ENCODE measurements at regions not wholly inside any gene's neighbourhood (a gene's known extent, or its start where the extent isn't known, plus 50 kb on each side); places are given as distances from the start of the nearest gene placed in this dataset.

DNA sequence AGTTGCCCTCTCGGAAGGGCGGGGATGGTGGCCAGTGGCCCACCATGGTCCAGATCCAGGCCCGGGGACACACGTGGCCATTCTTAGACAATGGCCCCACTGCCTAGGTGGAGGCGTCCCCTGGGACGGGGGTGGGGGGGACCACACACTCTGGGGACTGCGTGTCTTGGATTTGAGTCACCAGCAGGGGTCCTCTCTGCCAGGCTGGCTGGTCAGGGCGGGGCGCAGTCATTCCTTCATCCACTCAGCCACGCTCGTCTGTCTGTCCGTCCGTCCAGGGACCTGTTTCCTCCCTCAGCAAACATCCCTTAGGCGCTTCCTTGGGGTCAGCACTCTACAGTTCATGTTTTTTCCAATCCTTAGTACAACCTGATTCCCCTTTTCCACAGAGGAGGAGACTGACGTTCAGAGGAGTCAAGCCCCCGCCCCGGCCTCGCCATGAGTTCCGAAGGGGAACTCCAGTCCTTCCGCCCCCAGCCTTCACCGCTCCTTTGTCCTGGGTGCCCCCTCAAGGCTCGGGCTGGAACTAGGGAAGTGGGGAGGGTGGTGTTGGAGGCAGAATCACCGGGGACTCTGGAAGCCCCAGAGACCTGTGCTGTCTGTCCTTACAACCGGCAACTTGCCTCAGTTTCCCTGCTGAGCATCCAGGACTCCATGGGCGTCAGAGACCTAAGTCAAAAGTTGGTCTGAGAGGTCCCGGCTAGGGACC, 276.6 kb upstream of the MVB12B start:
- ChIA-PET RAD21 (ENCODE audit: unreplicated experiment) (no interaction called here), CTCF (no interaction called here), SMC1A (ENCODE audit: uncharacterized antibody, unreplicated experiment) (no interaction called here), POLR2A (no interaction called here)
- Histone ChIP-seq H3K27me3 (replicated peaks in 1 of 2; ENCODE audit: control insufficient read depth in 2 of 2, insufficient read depth in 2 of 2, low read length in 1 of 2) (peaks cover 1 to 3% of the 10 kb centered on the region in 2 experiments; a peak in 3 of 4 replicates), H2AFZ (ENCODE audit: control insufficient read depth, low read depth, low read length) (no peak overlapping the region), H3K4me3 (no peak overlapping the region), H3K4me2 (ENCODE audit: control insufficient read depth, insufficient read depth) (no peak overlapping the region), H3K9ac (ENCODE audit: control insufficient read depth, insufficient read depth, low read length) (no peak overlapping the region), H3K79me2 (ENCODE audit: control insufficient read depth, insufficient read depth, low read length) (no peaks in the 10 kb centered on the region), H3K4me1 (ENCODE audit: control insufficient read depth, insufficient read depth, low read length) (no peaks in the 10 kb centered on the region), H3K9me3 (replicated peaks; ENCODE audit: control insufficient read depth, insufficient read depth, low read length) (no peaks in the 10 kb centered on the region; the same call in 2 of the 3 replicates), H4K20me1 (ENCODE audit: control insufficient read depth, insufficient read depth) (no peaks in the 10 kb centered on the region), H3K36me3 (ENCODE audit: control insufficient read depth in 2 of 2, insufficient read depth in 2 of 2, low read length in 1 of 2) (no peaks in the 10 kb centered on the region), H3K27ac (ENCODE audit: control insufficient read depth, insufficient read depth) (no peak overlapping the region)
- ATAC-seq (no peak), DNase-seq (ENCODE audit: low read depth, low spot score) (no peak), FAIRE-seq (no peak)
- 30% methylated on average over 26 of the region's 26 CpGs for WGBS (ENCODE audit: insufficient coverage, insufficient replicate concordance, low lambda C conversion rate, missing lambda C conversion rate)
- TF ChIP-seq, protein P1, sequence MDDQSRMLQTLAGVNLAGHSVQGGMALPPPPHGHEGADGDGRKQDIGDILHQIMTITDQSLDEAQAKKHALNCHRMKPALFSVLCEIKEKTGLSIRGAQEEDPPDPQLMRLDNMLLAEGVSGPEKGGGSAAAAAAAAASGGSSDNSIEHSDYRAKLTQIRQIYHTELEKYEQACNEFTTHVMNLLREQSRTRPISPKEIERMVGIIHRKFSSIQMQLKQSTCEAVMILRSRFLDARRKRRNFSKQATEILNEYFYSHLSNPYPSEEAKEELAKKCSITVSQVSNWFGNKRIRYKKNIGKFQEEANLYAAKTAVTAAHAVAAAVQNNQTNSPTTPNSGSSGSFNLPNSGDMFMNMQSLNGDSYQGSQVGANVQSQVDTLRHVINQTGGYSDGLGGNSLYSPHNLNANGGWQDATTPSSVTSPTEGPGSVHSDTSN (IDR thresholded peaks at IDR 0.05; ENCODE audit: insufficient replicate concordance, low read depth, low read length) = no peak
- TF ChIP-seq, protein P2, sequence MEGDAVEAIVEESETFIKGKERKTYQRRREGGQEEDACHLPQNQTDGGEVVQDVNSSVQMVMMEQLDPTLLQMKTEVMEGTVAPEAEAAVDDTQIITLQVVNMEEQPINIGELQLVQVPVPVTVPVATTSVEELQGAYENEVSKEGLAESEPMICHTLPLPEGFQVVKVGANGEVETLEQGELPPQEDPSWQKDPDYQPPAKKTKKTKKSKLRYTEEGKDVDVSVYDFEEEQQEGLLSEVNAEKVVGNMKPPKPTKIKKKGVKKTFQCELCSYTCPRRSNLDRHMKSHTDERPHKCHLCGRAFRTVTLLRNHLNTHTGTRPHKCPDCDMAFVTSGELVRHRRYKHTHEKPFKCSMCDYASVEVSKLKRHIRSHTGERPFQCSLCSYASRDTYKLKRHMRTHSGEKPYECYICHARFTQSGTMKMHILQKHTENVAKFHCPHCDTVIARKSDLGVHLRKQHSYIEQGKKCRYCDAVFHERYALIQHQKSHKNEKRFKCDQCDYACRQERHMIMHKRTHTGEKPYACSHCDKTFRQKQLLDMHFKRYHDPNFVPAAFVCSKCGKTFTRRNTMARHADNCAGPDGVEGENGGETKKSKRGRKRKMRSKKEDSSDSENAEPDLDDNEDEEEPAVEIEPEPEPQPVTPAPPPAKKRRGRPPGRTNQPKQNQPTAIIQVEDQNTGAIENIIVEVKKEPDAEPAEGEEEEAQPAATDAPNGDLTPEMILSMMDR (IDR thresholded peaks at IDR 0.05 in 2 of 3, conservative IDR thresholded peaks at IDR 0.05 in 1 of 3; ENCODE audit: control insufficient read depth in 2 of 3, extremely low read depth in 1 of 3, insufficient read depth in 1 of 3, low read depth in 3 of 3, low read length in 3 of 3) = 0 out of 6 replicates have a peak, but pooled peaks of 1 of the 3 experiments have one; percentile 10
- BruUV-seq (replicated peaks) = no TSS peak
- in situ Hi-C loops (cut with MboI) (no loop called here), intact Hi-C loops (cut with micrococcal nuclease; ENCODE audit: unreplicated experiment) (no loop called here)

DNA sequence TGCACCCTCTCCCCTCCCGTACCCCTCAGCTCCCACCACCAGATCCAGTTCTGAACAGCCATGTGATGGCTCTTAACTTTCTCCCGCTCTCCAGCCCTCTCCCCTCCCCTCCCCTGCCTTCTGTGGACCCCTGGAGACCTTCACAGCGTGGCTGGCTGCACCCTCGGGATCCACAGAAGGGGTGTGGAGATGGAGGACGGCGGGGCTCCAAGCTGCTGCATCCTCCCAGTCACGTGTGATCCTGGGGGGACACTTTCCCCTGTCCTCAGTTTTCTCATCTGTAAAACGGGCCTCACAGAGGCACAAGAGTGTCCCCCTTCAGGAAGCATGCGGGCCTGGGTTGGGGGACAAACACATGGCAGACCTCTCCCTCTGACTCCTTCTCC, 276.0 kb upstream of the MVB12B start:
- no peak overlapping the region for H3K9ac ChIP-seq (ENCODE audit: control insufficient read depth, insufficient read depth, low read length)
- DNase-seq (ENCODE audit: low read depth, low spot score) (no peak), FAIRE-seq (no peak), ATAC-seq (no peak)
- H2AFZ ChIP-seq (ENCODE audit: control insufficient read depth, low read depth, low read length) = no peak overlapping the region
- ChIA-PET RAD21 (ENCODE audit: unreplicated experiment) (no interaction called here), CTCF (no interaction called here), SMC1A (ENCODE audit: uncharacterized antibody, unreplicated experiment) (no interaction called here), POLR2A (no interaction called here)
- H3K36me3 ChIP-seq (ENCODE audit: control insufficient read depth in 2 of 2, insufficient read depth in 2 of 2, low read length in 1 of 2) = no peaks in the 10 kb centered on the region
- WGBS (ENCODE audit: insufficient coverage, insufficient replicate concordance, low lambda C conversion rate, missing lambda C conversion rate) = 23% methylated on average over 9 of the region's 9 CpGs
- no peak overlapping the region for H3K27ac ChIP-seq (ENCODE audit: control insufficient read depth, insufficient read depth)
- peaks cover 1 to 3% of the 10 kb centered on the region in 2 experiments; a peak in 3 of 4 replicates for H3K27me3 ChIP-seq (replicated peaks in 1 of 2; ENCODE audit: control insufficient read depth in 2 of 2, insufficient read depth in 2 of 2, low read length in 1 of 2)
- no peaks in the 10 kb centered on the region for H3K79me2 ChIP-seq (ENCODE audit: control insufficient read depth, insufficient read depth, low read length)
- in situ Hi-C loops (cut with MboI) = no loop called here
- no TSS peak for BruUV-seq (replicated peaks)
- no peak overlapping the region for H3K4me2 ChIP-seq (ENCODE audit: control insufficient read depth, insufficient read depth)
- H3K9me3 ChIP-seq (replicated peaks; ENCODE audit: control insufficient read depth, insufficient read depth, low read length) = no peaks in the 10 kb centered on the region; the same call in 2 of the 3 replicates
- no peaks in the 10 kb centered on the region for H3K4me1 ChIP-seq (ENCODE audit: control insufficient read depth, insufficient read depth, low read length)
- no peak overlapping the region for H3K4me3 ChIP-seq
- no peaks in the 10 kb centered on the region for H4K20me1 ChIP-seq (ENCODE audit: control insufficient read depth, insufficient read depth)
- intact Hi-C loops (cut with micrococcal nuclease; ENCODE audit: unreplicated experiment) = no loop called here
- no peak for TF ChIP-seq NKRF (conservative IDR thresholded peaks at IDR 0.05)
- TF ChIP-seq, protein P3, sequence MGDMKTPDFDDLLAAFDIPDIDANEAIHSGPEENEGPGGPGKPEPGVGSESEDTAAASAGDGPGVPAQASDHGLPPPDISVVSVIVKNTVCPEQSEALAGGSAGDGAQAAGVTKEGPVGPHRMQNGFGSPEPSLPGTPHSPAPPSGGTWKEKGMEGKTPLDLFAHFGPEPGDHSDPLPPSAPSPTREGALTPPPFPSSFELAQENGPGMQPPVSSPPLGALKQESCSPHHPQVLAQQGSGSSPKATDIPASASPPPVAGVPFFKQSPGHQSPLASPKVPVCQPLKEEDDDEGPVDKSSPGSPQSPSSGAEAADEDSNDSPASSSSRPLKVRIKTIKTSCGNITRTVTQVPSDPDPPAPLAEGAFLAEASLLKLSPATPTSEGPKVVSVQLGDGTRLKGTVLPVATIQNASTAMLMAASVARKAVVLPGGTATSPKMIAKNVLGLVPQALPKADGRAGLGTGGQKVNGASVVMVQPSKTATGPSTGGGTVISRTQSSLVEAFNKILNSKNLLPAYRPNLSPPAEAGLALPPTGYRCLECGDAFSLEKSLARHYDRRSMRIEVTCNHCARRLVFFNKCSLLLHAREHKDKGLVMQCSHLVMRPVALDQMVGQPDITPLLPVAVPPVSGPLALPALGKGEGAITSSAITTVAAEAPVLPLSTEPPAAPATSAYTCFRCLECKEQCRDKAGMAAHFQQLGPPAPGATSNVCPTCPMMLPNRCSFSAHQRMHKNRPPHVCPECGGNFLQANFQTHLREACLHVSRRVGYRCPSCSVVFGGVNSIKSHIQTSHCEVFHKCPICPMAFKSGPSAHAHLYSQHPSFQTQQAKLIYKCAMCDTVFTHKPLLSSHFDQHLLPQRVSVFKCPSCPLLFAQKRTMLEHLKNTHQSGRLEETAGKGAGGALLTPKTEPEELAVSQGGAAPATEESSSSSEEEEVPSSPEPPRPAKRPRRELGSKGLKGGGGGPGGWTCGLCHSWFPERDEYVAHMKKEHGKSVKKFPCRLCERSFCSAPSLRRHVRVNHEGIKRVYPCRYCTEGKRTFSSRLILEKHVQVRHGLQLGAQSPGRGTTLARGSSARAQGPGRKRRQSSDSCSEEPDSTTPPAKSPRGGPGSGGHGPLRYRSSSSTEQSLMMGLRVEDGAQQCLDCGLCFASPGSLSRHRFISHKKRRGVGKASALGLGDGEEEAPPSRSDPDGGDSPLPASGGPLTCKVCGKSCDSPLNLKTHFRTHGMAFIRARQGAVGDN (IDR thresholded peaks at IDR 0.05) = no peak
- no peak for TF ChIP-seq ASH2L (IDR thresholded peaks at IDR 0.05; ENCODE audit: borderline replicate concordance, low read depth)
- TF ChIP-seq CHD2 (IDR thresholded peaks at IDR 0.05; ENCODE audit: borderline replicate concordance, low read depth, low read length) = no peak

Data from GM12878 (cell line).